ENCODE measurements at regions not wholly inside any gene's neighbourhood (a gene's known extent, or its start where the extent isn't known, plus 50 kb on each side); places are given as distances from the start of the nearest gene placed in this dataset.

DNA sequence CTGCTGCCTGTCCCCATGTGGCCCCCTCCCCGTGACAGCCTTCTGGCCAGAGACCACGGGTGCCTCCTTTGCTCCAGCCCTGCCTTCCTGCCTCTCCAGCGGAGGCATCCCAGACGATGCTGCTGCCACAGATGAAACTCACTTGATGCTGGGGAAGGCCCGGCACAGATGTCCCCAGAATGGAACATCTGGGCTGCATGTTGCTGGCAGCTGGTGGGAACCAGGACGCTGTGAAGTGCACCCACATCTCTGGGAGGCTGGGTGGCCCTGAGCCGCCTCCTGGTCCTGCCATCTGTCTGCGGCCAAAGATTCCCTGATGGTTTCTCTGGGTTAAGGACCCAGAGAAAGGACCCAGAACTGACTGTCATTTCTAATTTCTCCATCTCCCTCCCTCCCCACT is 51.9 kb upstream of the PTPRS start:
- DNase-seq (ENCODE audit: low read depth): no peak

DNA sequence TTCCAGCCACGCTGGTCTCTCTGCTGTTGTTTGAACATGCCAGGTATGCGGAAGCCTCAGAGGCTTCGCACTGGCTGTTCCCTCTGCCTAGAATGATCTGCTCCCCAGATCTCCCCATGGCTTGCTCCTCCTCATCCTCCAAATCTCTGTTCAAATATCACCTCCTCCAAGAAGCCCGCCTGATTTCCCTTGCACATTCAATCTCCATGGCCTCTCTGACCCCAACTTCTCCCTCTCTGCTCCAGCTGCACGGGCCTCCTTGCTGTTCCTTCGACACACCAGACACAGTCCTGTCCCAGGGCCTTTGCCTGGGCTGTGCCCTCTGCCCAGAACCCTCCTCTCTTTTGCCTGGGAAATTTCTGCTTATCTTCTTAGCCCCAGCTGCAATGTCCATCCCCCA is 52.5 kb upstream of the PTPRS start:
- DNase-seq (ENCODE audit: low read depth): no peak

DNA sequence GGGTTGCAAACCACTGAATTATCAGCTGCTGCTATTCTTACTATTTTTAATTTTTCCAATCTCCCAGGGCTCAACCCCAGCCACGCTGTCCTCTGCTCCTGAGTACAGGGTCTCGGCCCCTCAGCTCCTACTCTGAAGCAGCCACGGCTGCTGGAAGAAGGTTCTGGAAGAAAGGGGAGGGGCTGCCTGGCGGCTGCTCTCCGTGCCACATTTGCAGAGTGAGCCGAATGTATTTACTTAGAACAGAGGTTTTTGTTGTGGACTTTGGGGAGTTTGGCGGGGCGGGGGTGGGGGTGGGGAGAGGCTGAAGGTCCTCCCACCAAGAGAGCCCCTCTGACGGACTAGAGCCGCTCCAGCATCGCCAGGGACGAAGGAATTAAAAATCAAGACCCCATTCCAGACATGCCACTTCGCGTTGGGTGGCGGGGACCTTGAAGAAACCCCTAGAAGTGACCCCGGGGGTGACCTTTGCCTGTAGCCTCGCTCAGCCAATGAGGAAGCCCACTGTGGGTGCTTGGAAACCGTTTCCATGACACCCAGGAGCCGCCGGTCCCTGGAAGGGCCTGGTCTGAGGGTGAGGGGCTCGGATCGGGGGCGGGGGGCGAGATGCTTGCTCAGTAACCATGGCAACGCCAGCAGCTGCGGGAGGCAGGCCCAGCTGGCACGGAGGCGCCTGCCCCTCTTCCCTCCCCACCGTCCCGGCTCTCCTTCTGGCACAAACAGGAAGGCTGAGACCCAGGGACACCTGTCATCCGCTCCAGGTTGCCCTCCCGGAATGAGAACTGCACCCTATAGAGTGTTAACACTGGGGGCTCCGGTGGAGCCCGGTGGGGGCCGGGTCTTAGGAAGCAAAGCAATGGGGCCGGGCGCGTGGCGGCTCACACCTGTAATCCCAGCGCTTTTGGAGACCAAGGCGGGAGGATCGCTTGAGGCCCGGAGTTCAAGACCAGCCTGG is 54.2 kb upstream of the PTPRS start:
- no peak for DNase-seq (ENCODE audit: low read depth)

DNA sequence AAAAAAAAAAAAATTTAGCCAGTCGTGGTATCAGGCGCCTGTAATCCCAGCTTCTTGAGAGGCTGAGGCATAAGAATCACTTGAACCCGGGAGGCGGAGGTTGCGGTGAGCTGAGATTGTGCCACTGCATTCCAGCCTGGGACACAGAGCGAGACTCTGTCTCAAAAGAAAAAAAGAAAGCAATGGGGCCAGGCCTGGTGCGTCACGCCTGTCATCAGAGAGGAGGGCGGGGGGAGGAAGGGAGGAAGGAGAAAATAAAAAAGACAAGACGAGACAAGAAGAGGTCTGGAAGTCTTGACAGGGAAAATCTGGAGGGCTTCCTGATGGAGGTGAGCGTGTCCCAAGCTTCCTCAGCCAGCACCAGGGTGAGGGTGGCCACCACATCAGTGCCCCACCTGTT is 54.9 kb upstream of the PTPRS start:
- DNase-seq (ENCODE audit: low read depth): no peak

DNA sequence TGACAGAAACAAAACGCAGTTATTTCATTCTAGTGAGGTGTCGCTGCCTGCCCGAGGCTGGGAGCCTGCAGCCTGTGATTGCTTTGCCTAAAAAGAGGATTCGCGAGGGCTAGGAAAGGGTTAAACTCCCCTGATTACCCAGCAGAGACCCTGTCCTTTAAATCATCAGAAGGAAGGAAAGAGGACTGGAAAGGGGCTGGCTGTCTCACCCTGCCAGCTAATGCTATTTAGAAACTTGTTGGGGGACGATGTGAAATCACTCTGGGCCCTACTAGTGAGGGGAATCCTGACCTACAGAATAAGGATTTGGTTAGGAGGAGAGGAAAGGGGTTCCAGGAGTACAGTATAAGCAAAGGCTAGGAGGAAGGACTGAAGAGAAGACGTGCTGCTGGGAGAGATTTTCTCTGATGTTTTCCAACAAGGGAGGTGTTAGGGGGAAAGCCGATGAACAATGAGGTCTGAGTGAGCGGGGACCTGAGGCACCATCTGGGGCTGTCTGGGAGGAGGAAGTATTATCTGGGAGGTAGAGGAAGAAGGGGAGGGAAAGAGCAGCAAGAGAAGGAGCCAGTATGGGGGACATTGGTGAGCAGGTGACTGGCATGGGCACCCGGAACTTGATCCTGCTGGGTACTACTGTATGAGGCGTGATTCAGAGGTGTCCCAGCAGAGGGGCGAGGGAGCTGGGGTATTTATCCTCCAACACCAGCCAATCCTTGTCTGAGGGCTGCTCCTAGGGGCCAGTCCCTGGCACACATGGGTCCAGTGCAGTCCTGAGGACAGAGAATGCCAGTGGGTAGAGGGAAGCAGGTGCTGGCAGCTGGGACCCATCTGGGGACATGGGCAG is 55.7 kb upstream of the PTPRS start:
- DNase-seq (ENCODE audit: low read depth): no peak

DNA sequence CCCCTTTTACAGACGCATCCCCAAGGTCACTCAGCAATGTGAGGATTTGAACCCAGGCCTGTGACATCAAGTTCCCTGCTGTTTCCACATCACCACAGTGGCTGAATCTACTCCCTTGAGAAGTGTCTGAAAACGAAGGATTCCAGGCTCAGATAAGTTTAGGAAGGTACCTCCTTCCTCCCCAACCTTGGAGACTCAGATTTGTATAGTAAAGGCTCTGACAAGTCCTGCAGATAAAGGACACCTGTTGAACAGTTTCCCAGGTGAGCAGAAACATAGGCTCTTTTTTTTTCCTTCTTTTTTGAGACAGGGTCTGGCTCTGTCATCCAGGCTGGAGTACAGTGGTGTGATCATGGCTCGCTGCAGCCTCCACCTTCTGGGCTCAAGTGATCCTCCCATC is 56.4 kb upstream of the PTPRS start:
- no peak for DNase-seq (ENCODE audit: low read depth)

DNA sequence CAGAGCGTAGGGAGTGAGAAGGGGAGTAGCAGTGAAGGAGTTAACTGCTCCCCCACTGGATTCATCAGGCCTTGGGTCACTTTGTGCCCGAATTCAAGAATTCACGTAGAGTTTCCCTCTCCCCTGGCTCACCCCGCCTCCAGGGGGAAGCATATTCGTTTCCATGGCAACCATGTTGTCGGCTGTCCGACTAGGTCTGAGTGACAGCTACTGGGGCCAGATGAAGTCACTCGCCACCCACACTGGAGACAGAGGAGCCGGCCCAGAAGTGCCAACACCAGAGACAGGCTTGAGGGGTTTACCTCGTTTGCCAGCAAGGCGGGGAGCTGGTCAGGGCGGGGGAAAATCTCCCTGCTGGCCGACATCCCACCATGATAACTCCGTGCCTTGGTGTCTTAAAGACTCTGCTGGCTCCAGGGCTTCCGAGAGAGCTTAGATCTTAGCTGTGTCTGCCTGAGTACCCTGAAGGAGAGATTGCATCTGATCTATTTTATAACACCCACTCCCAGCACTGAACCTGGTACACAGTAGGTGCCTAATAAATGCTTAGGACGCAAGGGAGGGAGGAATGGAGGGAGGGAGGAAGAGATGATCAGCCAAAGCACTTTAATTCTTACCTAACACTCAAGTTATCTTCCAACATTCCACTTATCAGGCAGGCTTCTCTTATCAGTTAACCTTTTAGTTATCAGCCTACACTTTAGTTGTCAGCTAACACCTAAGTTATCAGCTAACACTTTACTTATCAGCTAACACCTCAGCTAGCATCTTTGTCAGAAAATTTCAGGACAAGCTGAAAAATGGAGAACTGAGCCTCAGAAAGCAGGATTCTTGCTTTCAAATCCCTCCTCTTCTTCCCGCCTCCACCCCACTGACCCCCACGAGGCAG is 57.2 kb upstream of the ZNRF4 start:
- DNase-seq (ENCODE audit: low read depth): no peak

DNA sequence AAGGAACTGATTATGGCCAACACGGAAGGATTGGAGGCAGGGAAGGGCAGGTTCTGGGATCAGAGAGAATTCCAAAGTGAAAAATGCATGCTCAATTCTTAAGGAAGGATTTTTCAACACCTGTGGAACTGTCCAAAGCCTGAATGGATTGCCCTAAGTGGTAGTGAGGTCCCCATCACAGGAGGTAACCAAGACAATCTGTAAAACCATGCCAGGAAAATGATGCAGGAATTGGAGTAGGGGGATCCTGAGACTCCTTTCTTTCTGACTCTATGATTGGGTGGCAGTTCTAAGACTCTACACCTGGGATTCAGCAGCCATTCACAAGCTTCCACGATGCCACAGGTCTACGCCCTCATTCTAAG is 56.5 kb upstream of the ZNRF4 start:
- no peak for DNase-seq (ENCODE audit: low read depth)

DNA sequence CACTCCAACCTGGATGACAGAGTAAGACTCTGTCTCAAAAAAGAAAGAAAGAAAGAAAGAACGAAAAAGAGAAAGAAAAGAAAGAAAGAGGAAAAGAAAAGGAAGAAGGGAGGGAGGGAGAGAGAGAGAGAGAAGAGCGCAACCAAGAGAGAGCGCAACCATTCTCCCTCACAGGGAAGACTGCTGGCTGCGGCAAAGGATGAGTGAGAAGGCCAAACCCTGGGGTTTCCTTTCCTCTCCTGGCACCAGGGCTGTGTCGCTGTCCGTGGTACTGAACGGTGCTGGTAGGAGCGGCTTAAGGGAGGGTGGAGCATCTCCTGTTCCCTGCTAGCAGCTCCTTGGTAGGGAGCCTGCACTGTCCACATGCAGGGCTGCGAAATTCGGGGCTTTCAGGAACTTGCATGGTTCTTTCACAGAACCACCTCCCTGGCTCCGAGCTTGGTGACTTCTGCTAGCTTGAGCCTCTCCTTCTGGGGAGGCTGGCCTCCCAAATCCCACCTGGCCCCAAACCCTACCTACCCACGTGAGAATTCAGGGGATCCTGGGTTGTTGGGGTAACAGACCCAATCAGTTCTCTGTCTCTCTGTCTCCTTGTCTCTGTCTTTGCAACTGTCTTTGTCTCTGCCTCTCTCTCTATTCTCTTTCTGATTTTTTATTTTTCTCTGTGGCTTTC is 51.1 kb upstream of the ZNRF4 start:
- DNase-seq (ENCODE audit: low read depth): peak; percentile 30

All from stimulated activated CD8-positive, alpha-beta memory T cell treated with anti-CD3 and anti-CD28 coated beads, Interleukin-15, amount 100 ng/mL, for 24 hours (primary cell).